NCI-H1417 (cell line): ENCODE measurements at regions not wholly inside any gene's neighbourhood (a gene's known extent, or its start where the extent isn't known, plus 50 kb on each side); places are given as distances from the start of the nearest gene placed in this dataset.

Experiments used
- DNase-seq, 3 experiments: peaks; one replicate each; lab custom pipeline; 2025; lab: John Stamatoyannopoulos, UW

- no peak for DNase-seq
These were observed 119.4 kb downstream of the MRPS6 start for GRCh38 chr21:34192646-34193285.

GRCh38 chr21:34195335-34195734 is 122.0 kb downstream of the MRPS6 start:
- no peak for DNase-seq

- no peak for DNase-seq
These were observed 123.6 kb downstream of the MRPS6 start for GRCh38 chr21:34196996-34197395.

- no peak for DNase-seq
These were observed 124.2 kb downstream of the MRPS6 start for GRCh38 chr21:34197561-34197960.

- DNase-seq: no peak
These were observed 125.1 kb downstream of the MRPS6 start for GRCh38 chr21:34198231-34199120.

- no peak for DNase-seq
These were observed 125.9 kb downstream of the MRPS6 start for GRCh38 chr21:34199121-34199910.

GRCh38 chr21:34200288-34200905 is 127.0 kb downstream of the MRPS6 start:
- no peak for DNase-seq

GRCh38 chr21:34201001-34201400 is 127.6 kb downstream of the MRPS6 start:
- DNase-seq: no peak

- DNase-seq: no peak
These were observed 128.1 kb downstream of the MRPS6 start for GRCh38 chr21:34201481-34201858.

- DNase-seq: no peak
These were observed 129.4 kb downstream of the MRPS6 start for GRCh38 chr21:34202553-34203372.

GRCh38 chr21:34203851-34204420 is 130.6 kb downstream of the MRPS6 start:
- peak in 1 of 3 experiments; percentile 48 for DNase-seq

GRCh38 chr21:34204481-34205439 is 131.4 kb downstream of the MRPS6 start:
- peak; percentile 69 to 97 (median 89) for DNase-seq

- DNase-seq: peak; percentile 8 to 82 (median 39)
These were observed 132.6 kb downstream of the MRPS6 start for GRCh38 chr21:34205811-34206571.

GRCh38 chr21:34213959-34214358 is 140.6 kb downstream of the MRPS6 start:
- DNase-seq: no peak

GRCh38 chr21:34215501-34215900 is 142.1 kb downstream of the MRPS6 start:
- DNase-seq: no peak

GRCh38 chr21:34215911-34216717 is 142.7 kb downstream of the MRPS6 start:
- DNase-seq: no peak

- no peak for DNase-seq
These were observed 143.3 kb downstream of the MRPS6 start for GRCh38 chr21:34216718-34217032.

- no peak for DNase-seq
These were observed 143.9 kb downstream of the MRPS6 start for GRCh38 chr21:34217263-34217662.
